GM12891 (cell line): ENCODE measurements at regions not wholly inside any gene's neighbourhood (a gene's known extent, or its start where the extent isn't known, plus 50 kb on each side); places are given as distances from the start of the nearest gene placed in this dataset.

Experiments used
- DNase-seq: peaks from one replicate; pipeline ENCODE4 v3.0.0; 2011; ENCODE audit warnings: low spot score; ENCODE audit not compliant: insufficient read length
- FAIRE-seq: peaks from 2 replicates; lab custom pipeline; 2011; peaks lifted over from hg19 to GRCh38; lab: Jason Lieb, UNC
- PAX5 ChIP-seq: IDR thresholded peaks from 2 replicates; pipeline ENCODE4 v1.6.1; 2011; ENCODE audit warnings: low read length, moderate library complexity, mild to moderate bottlenecking; ENCODE audit not compliant: insufficient read depth, severe bottlenecking
- POLR2A ChIP-seq: IDR thresholded peaks from 2 replicates; pipeline ENCODE4 v1.6.1; 2011; ENCODE audit warnings: low read depth, low read length, control low read depth
- POLR2AphosphoS5 ChIP-seq: IDR thresholded peaks from 2 replicates; pipeline ENCODE4 v1.6.1; 2011; ENCODE audit warnings: low read depth, low read length, control low read depth
- POU2F2 ChIP-seq: IDR thresholded peaks from 2 replicates; pipeline ENCODE4 v1.6.1; 2011; ENCODE audit warnings: low read depth, mild to moderate bottlenecking, control low read depth, low read length, moderate library complexity
- SPI1 ChIP-seq: IDR thresholded peaks from 2 replicates; pipeline ENCODE4 v1.6.1; 2011; ENCODE audit warnings: low read depth, low read length, control low read depth
- TAF1 ChIP-seq: IDR thresholded peaks from 2 replicates; pipeline ENCODE4 v1.6.1; 2011; ENCODE audit warnings: low read depth, low read length, control low read depth

DNA sequence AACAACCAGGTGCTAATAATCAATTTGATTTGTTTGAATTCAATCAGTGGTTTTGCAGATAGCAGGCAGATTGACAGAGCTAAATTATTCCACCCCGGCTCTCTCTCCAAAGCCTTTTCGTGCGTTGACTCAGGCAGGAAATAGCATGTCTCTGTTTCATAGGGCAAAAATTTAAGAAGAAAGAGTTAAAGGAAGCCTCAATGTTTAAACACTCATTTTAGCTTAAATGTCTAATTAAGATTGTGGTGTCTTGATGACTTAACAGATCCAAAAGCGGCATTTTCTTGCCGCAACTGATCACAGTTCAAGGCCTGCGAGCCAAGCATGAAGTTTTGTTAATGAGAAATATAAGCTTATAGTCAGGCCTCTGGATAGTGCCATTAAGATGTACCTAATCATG is 1051.1 kb upstream of the AUTS2 start:
- FAIRE-seq (no peak), DNase-seq (no peak)
- TF ChIP-seq POU2F2 (no peak), POLR2AphosphoS5 (no peak), PAX5 (no peak), SPI1 (no peak), POLR2A (no peak), TAF1 (no peak)

GRCh38 chr7:68547799-68548198 is 1050.5 kb upstream of the AUTS2 start:
- FAIRE-seq (no peak), DNase-seq (no peak)
- TF ChIP-seq POU2F2 (no peak), POLR2A (no peak)

GRCh38 chr7:68550027-68550426 is 1048.2 kb upstream of the AUTS2 start:
- FAIRE-seq (no peak), DNase-seq (no peak)
- no peak for TF ChIP-seq POLR2AphosphoS5
- TF ChIP-seq SPI1: no peak
- no peak for TF ChIP-seq TAF1
- no peak for TF ChIP-seq POU2F2
- no peak for TF ChIP-seq PAX5
- TF ChIP-seq POLR2A: no peak

DNA sequence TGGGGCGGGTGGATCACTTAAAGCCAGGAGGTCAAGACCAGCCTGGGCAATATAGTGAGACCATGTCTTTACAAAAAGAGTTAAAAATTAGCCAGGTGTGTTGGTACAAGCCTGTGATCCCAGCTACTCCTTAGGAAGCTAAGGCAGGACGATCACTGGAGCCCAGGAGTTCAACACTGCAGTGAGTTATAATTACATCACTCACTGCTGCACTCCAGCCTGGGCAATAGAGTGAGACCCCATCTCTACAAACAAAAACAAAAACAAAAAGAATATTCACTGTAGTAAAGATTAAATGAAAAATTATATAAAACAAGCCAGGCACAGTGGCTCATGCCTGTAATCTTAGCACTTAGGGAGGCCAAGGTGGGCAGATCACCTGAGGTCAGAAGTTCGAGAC is 1047.6 kb upstream of the AUTS2 start:
- FAIRE-seq (no peak), DNase-seq (no peak)
- TF ChIP-seq POLR2A (no peak), TAF1 (no peak), SPI1 (no peak), POU2F2 (no peak), POLR2AphosphoS5 (no peak), PAX5 (no peak)

DNA sequence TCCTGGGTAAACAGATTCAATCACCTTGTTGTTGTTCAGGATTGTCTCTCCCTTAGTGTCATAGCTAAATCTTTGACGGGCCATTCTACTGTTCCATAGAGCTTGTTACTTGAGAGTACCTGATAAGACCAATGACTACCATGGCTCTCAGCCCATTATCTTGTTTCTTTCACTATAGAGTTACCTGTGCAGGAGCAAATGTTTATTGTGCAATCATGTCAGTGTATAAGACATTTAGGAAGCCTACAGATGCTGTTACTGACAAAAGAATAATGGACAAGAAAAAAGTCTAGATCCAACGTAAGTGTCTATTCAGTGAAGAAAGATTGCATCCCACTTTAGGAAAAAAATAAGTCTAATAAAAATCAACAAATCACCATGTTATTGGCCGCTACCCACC is 1041.7 kb upstream of the AUTS2 start:
- no peak for DNase-seq
- no peak for TF ChIP-seq TAF1
- TF ChIP-seq SPI1: no peak
- no peak for FAIRE-seq

DNA sequence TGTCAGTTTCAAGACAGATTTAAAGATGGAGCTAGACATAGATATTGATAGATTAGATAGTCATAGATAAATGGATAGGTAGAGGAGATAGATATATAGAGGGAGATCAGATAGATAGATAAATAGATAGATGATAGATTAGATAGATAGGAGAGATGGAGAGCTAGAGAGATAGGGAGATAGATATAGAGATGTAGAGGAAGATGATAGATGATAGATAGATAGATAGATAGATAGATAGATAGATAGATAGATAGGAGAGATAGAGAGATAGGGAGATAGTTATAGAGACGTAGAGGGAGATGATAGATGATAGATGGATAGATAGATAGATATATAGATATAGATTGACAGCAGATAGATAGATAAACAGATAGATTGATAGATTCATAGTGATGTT is 1038.8 kb upstream of the AUTS2 start:
- FAIRE-seq (no peak), DNase-seq (no peak)
- TF ChIP-seq POU2F2 (no peak), SPI1 (no peak), POLR2AphosphoS5 (no peak), TAF1 (no peak), POLR2A (no peak)

GRCh38 chr7:68562323-68562899 is 1035.9 kb upstream of the AUTS2 start:
- FAIRE-seq (no peak), DNase-seq (no peak)
- TF ChIP-seq POLR2AphosphoS5 (no peak), SPI1 (no peak), PAX5 (no peak), POU2F2 (no peak), TAF1 (no peak), POLR2A (no peak)

- FAIRE-seq (no peak), DNase-seq (no peak)
- TF ChIP-seq PAX5 (no peak), TAF1 (no peak), POLR2A (no peak), POLR2AphosphoS5 (no peak), POU2F2 (no peak), SPI1 (no peak)
Observed at GRCh38 chr7:68564306-68565135, 1033.8 kb upstream of the AUTS2 start.

DNA sequence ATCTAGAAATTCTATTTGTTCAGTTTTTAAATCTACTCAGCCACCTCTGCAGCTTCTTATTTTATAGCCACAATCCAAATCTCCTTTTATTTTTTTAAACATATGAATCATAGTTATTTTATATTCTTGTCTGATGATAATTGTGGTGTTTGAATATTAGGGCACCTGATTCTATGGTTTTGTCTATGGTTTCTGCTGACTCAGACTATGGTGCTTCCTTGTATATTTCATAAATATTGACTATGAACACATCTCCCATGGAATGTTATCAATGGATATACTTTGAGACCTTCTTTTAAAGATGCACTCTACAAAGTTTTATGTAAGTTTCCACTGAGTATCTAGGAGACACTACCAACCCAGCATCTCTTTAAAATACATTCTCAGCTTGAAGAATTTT is 1027.0 kb upstream of the AUTS2 start:
- DNase-seq (no peak), FAIRE-seq (no peak)
- TF ChIP-seq POLR2AphosphoS5: no peak
- no peak for TF ChIP-seq SPI1

- DNase-seq (no peak), FAIRE-seq (no peak)
- TF ChIP-seq POLR2A (no peak), SPI1 (no peak), POLR2AphosphoS5 (no peak), TAF1 (no peak)
Observed at GRCh38 chr7:68573271-68574005, 1024.8 kb upstream of the AUTS2 start.

DNA sequence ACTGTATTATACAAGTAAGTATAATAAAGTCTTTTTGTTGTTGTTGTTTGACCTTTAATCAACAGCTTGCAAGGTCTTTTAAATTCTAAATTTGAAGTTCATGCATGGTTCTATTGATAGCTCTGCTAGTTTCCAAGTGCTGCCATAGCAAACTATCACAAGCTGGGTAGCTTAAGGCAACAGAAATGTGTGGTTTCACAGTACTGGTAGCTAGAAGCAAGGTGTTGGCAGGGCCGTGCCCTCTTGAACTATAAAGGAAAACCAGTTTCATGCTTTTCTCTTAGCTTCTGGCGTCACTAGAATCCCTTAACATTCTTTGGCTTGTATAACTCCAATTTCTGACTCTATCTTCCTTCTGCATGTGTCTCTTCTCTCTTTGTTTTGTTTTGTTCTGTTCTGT is 1021.9 kb upstream of the AUTS2 start:
- DNase-seq: no peak
- no peak for TF ChIP-seq POLR2A
- TF ChIP-seq SPI1: no peak
- no peak for TF ChIP-seq POLR2AphosphoS5
- no peak for TF ChIP-seq PAX5
- no peak for TF ChIP-seq TAF1
- no peak for TF ChIP-seq POU2F2
- FAIRE-seq: no peak
